GM12892 (cell line): ENCODE measurements at regions not wholly inside any gene's neighbourhood (a gene's known extent, or its start where the extent isn't known, plus 50 kb on each side); places are given as distances from the start of the nearest gene placed in this dataset.

ENCODE experiments used
- POLR2A ChIP-seq: IDR thresholded peaks from 2 replicates; pipeline ENCODE4 v1.6.1; 2011; ENCODE audit warnings: low read depth, low read length, control low read depth
- POLR2AphosphoS5 ChIP-seq: IDR thresholded peaks from 2 replicates; pipeline ENCODE4 v1.6.1; 2011; ENCODE audit warnings: low read depth, low read length, control low read depth
- TAF1 ChIP-seq: IDR thresholded peaks from 2 replicates; pipeline ENCODE4 v1.6.1; 2011; ENCODE audit warnings: low read depth, mild to moderate bottlenecking, control low read depth, low read length, borderline replicate concordance

- TF ChIP-seq POLR2AphosphoS5 (no peak), POLR2A (no peak), TAF1 (no peak)
These were observed 260.3 kb upstream of the IRX1 start for GRCh38 chr5:3335301-3335700.
